ENCODE measurements at regions not wholly inside any gene's neighbourhood (a gene's known extent, or its start where the extent isn't known, plus 50 kb on each side); places are given as distances from the start of the nearest gene placed in this dataset.

- no peaks in the 10 kb centered on the region for H3K9me3 ChIP-seq
- no peak overlapping the region for H3K4me3 ChIP-seq
- intact Hi-C loops (cut with DNase I), result no loop called here
- no peaks in the 10 kb centered on the region for H3K36me3 ChIP-seq
- DNase-seq, result no peak
- H3K4me1 ChIP-seq (ENCODE audit: insufficient read depth), result no peaks in the 10 kb centered on the region
- TF ChIP-seq POLR2A (IDR thresholded peaks at IDR 0.05) (no peak), CTCF (IDR thresholded peaks at IDR 0.05) (no peak), EP300 (IDR thresholded peaks at IDR 0.05) (no peak)
- no peak overlapping the region for H3K27ac ChIP-seq
- 78 to 87% (median 81%) methylated on average over 13 of the region's 13 CpGs for WGBS, 3 donors
- H3K27me3 ChIP-seq, result no peaks in the 10 kb centered on the region
Observed at GRCh38 chr18:76771192-76771799, 51.1 kb upstream of the ZNF236 start.

GRCh38 chr18:76767954-76768353 lies 54.4 kb upstream of the ZNF236 start:
- 78 to 88% (median 85%) methylated on average over 1 of the region's 1 CpG for WGBS, 3 donors
- no peaks in the 10 kb centered on the region for H3K9me3 ChIP-seq
- H3K4me1 ChIP-seq (ENCODE audit: insufficient read depth), result no peaks in the 10 kb centered on the region
- TF ChIP-seq POLR2A (IDR thresholded peaks at IDR 0.05) (no peak), CTCF (IDR thresholded peaks at IDR 0.05) (no peak), EP300 (IDR thresholded peaks at IDR 0.05) (no peak)
- no peak overlapping the region for H3K4me3 ChIP-seq
- no peaks in the 10 kb centered on the region for H3K27me3 ChIP-seq
- no peak overlapping the region for H3K27ac ChIP-seq
- DNase-seq, result no peak
- intact Hi-C loops (cut with DNase I), result no loop called here
- no peaks in the 10 kb centered on the region for H3K36me3 ChIP-seq

GRCh38 chr18:76766429-76766828 lies 55.9 kb upstream of the ZNF236 start:
- Histone ChIP-seq H3K27me3 (no peaks in the 10 kb centered on the region), H3K4me3 (no peak overlapping the region), H3K36me3 (no peaks in the 10 kb centered on the region), H3K27ac (no peak overlapping the region), H3K9me3 (no peaks in the 10 kb centered on the region), H3K4me1 (ENCODE audit: insufficient read depth) (no peaks in the 10 kb centered on the region)
- intact Hi-C loops (cut with DNase I), result no loop called here
- no peak for DNase-seq
- TF ChIP-seq EP300 (IDR thresholded peaks at IDR 0.05), result no peak
- TF ChIP-seq CTCF (IDR thresholded peaks at IDR 0.05), result no peak
- no peak for TF ChIP-seq POLR2A (IDR thresholded peaks at IDR 0.05)
- WGBS, 3 donors, result 67 to 77% (median 71%) methylated on average over 7 of the region's 7 CpGs

GRCh38 chr18:76765649-76766048 lies 56.7 kb upstream of the ZNF236 start:
- no peaks in the 10 kb centered on the region for H3K4me1 ChIP-seq (ENCODE audit: insufficient read depth)
- no peaks in the 10 kb centered on the region for H3K27me3 ChIP-seq
- no peak overlapping the region for H3K27ac ChIP-seq
- no peak for DNase-seq
- TF ChIP-seq CTCF (IDR thresholded peaks at IDR 0.05), result no peak
- TF ChIP-seq EP300 (IDR thresholded peaks at IDR 0.05), result no peak
- no peak for TF ChIP-seq POLR2A (IDR thresholded peaks at IDR 0.05)
- no peak overlapping the region for H3K4me3 ChIP-seq
- no peaks in the 10 kb centered on the region for H3K36me3 ChIP-seq
- intact Hi-C loops (cut with DNase I), result no loop called here
- 65 to 72% (median 69%) methylated on average over 5 of the region's 5 CpGs for WGBS, 3 donors
- no peaks in the 10 kb centered on the region for H3K9me3 ChIP-seq
